Peyer's patch (tissue), 4 donors: ENCODE measurements at regions not wholly inside any gene's neighbourhood (a gene's known extent, or its start where the extent isn't known, plus 50 kb on each side); places are given as distances from the start of the nearest gene placed in this dataset.

Experiments
- CTCF ChIP-seq, 6 experiments: fragments of 450-650 bp in 4 of 6; fragments of 200-600 bp in 2 of 6; sonication (generic) in 1 of 6; IDR thresholded peaks; one replicate each; pipeline ENCODE4 v1.5.1; 2017 to 2019; ENCODE audit warnings: antibody characterized with exemption in 6 of 6, mild to moderate bottlenecking in 3 of 6, moderate library complexity in 1 of 6
- POLR2A ChIP-seq, 2 donors: fragments of 450-650 bp; IDR thresholded peaks; one replicate each; pipeline ENCODE4 v1.5.1; 2017; ENCODE audit warnings: antibody characterized with exemption in 2 of 2, mild to moderate bottlenecking in 2 of 2, moderate library complexity in 2 of 2

GRCh38 chr9:119884438-119884837, 515.2 kb upstream of the BRINP1 start:
- no peak for TF ChIP-seq CTCF (IDR thresholded peaks at IDR 0.05)
- no peak for TF ChIP-seq POLR2A (IDR thresholded peaks at IDR 0.05)
